Fibroblast of skin of abdomen (primary cell): ENCODE measurements at regions not wholly inside any gene's neighbourhood (a gene's known extent, or its start where the extent isn't known, plus 50 kb on each side); places are given as distances from the start of the nearest gene placed in this dataset.
A peak's percentile ranks its signal among the peaks of the same experiment; 100 is the strongest.

Experiments used
- DNase-seq: peaks from one replicate; pipeline ENCODE4 v3.0.0-alpha.2; 2013

DNA sequence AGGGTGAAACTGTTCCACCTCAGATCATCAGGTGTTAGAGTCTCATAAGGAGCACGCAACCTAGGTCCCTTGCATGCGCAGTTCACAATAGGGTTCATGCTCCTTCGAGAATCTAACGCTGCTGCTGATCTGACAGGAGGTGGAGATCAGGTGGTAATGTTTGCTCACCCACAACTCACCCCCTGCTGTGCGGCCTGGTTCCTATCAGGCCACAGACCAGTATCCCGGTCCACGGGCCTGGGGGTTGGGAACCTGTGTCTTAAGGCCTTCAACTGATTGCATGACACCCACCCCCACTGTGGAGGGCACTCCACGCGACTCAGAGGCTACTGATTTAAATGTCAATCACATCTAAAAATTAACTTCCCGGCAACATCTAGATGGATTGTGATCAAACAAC lies 411.2 kb upstream of the SULF2 start:
- DNase-seq, result no peak

DNA sequence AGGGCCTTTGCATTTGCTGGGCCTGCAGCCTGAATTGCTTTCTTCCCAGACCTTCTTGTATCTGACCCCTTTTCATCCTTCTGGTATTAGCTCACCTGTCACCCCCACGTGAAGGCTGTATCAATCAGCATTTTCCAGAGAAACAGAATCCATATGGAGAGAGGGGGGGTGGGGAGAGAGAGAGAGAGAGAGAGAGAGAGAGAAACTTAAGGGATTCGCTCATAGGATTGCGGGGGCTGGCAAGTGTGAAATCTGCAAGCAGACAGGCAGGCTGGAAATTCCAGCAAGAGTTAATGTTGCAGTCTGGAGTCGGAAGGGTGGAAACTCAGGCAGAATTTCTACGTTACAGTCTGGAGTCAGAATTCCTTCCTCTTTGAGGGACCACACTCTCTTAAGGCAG lies 410.7 kb upstream of the SULF2 start:
- DNase-seq, result peak; percentile 46

DNA sequence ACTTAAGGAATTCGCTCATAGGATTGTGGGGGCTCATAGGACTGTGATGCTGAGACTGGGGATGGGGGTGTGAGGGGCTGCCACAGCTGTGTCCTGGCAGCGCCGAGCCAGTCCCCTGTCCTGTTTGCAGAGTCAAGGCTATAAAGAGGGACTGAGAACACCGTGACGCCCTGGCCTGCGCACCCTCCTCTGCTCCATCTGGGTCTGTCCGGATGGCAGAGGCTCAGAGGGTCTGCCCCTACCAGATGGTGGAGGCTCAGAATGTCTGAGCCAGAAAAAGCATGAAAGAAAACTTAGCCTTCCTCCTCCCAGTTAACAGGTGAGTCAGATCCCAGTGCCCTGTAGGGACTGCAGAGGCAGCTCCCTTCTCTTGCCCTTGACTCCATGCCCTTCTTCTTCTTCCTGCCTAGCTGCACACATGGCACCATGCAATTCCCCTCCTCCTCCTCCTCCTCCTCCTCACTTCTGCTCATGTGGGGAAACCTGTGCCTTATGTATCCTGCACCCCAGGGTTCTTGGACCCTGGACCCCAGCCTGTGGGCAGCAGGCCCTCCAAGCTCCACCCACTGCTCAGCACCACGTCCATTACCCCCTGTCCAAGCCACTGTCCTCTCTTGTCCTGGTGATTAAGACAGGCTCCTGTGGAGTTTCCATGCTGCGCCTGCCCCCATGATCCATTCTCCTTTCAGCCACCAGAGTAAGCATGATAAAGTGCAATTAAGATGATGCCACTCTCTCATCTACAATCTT lies 410.0 kb upstream of the SULF2 start:
- no peak for DNase-seq

DNA sequence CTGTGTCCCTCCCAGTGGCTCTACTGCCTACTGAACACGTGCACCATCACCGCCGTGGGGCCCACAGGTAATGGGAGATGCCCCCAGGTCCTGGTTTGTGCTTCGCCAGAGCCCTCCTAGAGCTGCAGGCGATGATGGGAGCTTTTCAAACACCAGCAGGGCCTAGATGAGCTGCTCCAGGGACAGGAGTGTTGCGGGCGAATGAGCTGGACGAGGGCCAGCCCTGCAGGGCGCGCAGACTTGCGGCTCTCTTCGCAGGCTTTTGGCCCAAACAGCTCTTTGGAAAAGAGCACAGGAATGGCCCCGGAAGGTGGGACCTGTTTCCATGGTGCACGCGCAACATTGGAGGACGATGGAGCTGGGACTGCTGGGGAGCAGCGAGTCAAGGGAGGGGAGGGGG lies 409.3 kb upstream of the SULF2 start:
- no peak for DNase-seq

DNA sequence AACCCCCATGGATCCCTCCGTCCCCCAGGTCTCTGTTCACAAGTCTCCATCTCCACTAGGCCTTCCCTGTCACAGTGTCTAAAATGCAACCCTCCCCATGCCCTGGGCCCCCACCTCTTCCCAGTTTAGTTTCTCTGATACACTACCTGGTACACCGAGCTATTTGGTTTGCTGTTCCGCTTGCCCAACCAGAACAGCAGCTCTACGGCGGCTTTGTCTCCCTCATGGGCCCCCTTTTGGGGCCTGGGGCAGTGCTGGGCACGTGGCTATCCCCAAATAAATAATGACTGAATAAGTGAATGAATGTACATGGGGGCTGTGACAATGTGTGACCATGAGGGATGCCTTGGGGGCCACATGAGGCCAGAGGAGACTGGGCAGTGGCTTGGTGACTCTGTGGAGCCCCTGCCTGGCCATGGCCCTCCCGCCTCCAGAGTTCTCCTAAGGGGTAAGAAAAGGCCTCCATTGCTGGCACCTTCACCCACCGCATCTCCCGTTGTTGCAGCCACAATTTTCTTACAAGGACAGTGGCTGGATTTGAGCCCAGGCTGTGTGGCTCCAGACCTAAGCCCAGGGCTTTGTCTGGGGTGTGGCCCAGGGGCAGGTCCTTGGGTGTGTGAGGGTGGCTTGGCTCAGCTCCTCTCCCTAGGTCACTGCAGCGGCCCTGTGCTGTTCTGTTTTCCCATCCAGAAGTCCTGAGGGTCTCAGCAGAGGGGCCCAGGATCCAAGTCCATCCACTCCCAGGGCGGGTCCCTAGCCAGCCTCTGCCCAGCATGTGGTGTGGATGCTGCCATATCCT lies 408.5 kb upstream of the SULF2 start:
- DNase-seq, result no peak

DNA sequence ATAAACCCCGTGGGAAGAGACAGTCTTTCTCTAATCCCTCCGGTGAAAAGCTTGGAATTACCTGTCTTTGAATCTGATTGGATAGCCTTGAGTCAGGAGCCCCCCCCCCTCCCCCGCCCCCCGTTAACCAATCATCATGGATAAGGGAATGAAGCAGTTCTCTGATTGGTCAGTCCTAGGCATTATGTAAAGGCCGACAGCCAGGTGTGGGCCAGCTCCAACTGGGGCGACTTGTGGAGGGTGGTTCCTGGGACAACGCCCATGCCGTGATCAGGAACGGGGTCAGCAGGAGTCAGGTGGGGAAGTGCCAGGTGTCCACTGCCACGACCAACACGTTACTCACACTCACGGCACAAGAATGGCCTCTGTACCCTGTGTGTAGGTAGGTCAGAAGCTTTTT lies 406.8 kb upstream of the SULF2 start:
- DNase-seq, result no peak

DNA sequence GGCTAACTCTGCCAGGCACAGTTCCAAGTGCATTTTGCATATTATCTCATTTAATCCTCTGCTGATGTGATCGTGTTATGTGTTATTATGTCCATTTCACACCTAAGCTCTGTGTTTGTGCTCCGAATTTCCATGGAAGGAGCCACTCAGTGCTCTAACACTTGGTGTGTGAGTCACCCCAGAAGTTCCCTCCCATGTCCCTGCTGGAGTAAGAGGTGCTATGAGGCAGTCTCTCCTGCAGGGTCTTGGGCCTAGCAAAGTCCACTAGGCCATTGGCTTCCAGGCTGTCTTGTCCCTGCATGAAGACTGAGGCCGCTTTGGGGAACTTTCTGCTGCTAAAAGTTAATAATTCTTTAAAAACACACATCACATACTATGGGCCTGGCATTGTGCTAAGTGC lies 405.9 kb upstream of the SULF2 start:
- no peak for DNase-seq

DNA sequence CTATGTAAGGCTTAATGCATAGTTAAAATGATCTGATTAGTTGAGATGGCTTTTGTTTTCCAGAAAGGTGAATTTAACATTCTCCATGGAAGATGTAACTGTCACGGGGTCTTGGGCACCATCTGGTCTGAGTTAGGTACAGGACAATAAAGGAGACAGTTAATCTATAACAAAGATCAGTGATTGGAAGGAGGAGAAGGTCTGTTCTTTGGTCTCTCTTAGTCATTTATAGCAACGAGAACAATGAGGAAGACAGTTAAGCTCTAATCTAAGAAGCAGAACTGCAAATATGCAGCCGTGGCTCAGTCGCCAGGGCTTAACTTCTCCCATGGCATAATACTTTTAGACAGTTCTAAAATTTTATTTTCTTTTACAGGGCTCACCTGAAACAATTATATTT lies 405.5 kb upstream of the SULF2 start:
- DNase-seq, result no peak

DNA sequence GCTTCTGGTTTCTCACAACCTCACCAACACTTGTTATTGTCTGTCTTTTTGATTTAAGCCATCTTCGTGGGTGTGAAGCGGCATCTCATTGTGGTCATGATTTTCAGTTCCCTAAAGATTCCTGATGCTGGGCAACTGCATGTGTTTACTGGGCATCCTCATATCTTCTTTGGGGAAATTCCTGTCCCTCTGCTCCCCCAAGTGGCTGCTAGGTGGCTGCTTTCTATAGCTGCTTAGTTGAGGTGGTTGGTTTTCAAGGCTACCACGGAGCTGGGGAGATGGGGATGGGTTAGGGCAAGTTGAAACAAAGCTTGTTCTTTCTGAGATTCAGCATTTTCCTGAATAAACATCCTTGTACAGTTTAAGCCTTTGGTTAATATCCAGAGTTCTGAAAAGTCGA lies 403.9 kb upstream of the SULF2 start:
- peak; percentile 47 for DNase-seq

DNA sequence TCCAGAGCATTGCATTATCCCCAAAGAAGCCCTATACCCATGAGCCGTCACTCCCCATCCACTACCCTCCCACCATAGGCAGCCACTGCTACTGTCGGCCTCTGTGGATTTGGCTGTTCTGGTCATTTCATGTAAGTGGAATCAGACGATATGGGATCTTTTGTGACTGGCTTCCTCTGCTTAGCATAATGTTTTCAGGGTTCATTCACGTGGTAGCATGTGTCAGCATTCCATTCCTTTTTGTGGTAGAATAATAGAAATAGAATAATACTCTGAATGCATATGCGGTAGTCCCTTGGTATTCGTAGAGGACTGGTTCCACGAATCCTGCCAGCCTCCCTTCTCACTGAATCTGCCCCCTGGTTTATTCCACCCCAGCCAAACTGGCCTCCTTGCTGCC lies 402.6 kb upstream of the SULF2 start:
- peak; percentile 81 for DNase-seq

DNA sequence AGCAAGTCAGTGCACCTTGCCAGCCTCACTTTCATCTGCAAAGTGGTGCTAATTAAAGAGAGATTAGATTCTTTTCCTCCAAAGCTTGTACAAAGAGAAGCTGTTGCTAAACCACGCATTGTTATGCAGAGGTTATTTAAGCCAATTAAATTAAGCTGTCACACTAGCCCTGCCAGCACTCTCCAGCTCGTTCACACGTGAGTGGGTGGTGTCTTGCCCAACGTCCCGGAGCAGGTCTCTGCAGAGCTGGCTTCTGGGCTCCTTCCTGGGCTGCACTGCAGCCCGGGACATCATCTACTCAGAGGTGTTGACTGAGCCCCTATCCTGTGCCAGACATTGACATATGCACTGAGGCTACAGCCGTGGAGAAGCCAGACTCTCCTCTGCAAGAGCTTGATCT lies 401.6 kb upstream of the SULF2 start:
- peak; percentile 38 for DNase-seq

DNA sequence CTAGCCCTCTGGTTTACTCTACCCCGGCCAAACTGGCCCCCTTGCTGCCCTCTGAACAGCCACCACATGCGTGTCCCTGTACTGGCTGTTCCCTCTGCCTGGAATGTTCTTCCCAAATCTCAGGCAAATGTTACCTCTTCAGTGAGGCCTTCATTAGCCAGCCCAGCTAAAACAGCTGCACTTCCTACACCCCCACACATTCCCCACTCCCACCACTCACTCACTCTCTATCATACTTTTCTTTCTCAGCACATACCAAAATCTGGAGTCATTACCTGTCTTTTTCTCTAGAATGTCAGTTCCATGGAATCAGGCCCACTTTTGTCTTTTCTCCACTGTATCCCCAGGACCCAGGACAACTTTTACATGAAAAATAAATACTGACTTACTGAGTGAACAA lies 401.2 kb upstream of the SULF2 start:
- DNase-seq, result peak; percentile 78

DNA sequence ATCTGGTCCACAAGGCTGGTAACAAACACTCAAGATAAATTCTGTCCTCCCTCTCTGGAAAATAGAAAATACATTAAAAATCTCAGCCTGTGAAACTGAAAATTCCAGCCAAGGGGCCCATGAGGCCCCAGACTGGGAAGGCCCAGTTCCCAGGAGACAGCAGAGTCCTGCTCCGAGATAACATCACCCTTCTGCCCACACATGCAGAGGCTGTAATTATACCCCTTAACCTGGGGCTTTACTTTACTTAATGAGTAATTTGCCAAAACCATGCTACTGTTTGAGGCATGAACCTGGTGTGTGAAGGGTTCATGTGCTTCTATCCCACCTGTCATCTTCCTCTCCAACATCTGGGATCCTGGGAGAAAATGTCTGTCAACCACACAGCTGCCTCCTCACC lies 398.9 kb upstream of the SULF2 start:
- no peak for DNase-seq

DNA sequence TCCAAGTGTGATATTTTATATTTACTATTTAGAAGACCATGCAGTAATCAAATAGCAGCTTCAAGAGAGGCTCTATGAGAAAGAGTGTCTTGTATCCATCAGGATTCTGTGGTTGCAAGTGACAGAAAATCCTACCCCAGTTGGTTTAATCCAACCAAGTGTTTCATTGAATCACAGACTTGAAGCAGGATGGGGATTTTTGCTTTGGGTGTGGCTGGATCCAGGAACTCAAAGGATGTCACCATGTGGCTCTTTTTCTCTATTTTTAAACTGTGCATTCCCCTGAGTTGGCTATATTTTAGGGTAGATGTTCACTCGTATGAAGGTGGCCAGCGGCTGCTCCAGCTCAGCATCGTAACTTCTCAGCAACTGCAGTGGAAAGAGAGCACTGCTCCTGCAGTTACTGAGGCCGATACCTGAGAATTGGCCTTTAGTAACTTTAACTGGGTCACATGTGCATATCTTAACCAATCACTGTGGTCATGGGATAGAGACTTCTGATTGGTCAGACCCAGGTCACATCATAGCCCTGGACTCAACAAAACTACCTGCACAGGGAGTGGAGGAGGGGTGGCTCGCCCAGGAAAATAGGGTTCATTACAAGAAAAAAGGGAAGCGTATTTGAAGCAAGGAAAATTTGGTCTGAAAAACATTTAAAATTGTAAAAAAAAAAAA lies 396.1 kb upstream of the SULF2 start:
- no peak for DNase-seq

DNA sequence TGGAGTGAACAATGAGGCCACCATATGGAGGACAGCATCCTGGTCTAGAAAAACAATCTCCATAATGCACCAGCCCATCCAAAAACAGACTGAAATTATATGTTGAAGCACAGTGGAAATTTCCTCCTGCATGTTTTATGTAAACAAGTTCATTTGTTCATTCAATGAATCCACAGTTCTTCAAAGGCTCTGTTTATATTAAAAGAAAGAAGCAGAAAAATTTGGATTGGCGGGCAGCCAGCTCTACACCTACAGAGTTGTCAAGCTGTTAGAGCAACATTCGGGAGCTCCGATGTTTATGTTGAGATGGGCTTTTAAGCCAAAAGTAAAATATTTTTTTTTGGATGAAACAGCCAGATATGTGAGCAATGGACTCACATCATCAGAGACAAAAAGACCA lies 395.3 kb upstream of the SULF2 start:
- DNase-seq, result no peak

DNA sequence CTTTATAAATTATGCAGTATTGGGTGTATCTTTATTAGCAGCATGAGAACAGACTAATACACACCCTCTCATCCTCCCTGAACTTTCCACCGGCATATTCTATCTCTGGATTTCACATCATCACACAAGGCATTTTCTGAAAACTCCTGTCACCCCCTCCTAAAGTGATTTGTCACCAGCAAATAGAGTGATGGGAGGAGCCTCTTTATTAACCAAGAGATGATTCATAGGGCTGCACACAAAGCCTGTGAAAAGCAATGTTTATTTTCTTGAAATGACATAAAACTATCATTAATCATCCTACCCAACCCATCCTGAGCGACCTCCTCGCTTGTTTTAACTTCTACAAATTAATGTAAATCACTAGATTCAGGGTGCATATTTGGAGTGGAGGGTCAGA lies 394.7 kb upstream of the SULF2 start:
- peak; percentile 60 for DNase-seq

DNA sequence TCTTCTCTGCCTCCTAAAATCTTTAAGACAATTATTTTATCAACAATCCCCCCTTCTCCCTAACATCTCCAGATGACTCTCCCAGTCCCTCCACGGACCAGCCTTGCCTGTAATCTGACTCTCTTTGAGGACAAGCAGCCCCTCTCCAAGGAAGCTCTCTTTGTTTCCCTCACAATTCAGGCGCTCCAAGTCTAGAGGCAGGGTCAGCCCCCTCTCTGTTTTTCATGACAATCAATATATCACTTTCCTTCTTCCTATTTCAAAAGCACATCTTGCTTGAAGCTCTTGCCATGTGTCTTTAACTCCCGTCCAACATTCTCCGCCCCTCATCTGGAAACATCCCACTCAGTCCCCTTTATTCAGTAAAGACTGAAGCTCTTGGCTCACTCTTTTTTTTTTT lies 393.4 kb upstream of the SULF2 start:
- no peak for DNase-seq

DNA sequence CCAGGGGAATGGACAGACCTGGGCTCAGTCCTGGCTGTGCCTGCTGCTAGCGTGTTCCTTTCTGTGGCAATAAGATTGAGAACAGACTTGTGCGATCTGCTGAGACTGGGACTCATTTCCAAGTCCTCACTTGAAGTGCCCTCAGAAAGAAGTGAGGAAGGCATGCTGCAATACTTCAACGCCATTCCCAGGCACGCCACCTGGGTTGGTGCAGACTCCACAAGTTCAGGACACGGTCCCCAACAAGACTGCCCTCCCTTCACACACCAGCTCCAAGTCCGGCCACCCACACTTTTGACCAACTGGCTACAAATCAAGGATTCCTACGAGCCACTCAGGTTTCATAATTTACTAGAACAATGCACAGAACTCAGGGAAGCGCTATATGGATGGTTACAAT lies 391.8 kb upstream of the SULF2 start:
- no peak for DNase-seq

DNA sequence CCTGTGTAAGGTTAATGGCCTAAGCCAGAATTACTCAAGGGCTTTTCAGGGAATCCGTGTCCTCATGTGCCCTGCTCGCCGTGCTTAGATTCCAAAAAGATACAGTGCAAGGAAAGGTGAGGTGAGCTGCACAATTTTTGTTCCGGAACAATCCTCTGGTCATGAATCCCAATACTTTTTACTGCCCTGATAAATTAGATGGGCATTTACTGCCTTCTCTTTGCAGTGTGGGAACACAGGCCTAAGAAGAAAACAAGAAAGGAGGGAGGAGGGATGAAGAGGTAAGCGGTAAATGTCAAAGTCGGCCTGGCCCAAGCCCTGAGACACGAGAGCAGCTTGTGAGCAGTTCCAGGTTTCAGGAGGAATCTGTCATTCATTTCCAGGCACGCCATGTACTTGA lies 390.9 kb upstream of the SULF2 start:
- DNase-seq, result no peak

DNA sequence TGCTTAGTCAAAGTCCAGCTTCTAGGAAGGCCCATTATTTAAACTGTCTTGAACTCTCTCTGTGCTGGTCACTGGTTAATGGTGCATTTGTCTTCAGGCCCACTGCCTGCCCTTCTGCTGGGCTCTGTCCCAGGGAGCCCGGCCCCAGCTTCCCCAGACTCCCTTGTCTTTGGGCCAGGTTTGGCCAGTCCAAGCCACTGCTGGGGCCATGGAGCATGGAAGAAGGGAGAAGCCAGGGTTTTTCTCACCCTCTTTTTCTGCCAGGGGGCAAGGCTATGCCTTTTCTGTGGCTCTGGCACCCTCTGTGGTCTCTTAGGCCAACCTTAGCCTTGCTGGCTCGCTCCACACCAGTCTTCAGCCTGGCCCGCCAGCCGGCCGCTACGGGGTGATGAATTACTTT lies 390.0 kb upstream of the SULF2 start:
- DNase-seq, result no peak

DNA sequence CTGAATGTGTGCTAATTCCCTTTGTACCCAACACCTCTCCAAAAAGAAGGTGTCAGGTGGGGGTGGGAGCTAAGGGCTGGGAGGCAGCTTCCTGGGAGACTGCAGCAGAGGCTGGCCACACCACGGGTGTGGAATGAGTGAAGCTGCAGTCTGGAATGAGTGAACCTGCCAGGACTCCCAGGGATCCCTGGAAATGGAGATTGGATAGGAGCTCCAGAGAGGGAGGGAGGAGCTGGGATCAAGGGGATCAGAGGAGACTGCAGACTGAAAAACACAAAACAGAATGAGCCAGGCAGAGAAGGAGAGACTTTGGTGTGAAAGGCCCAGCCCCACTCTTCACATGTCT lies 387.0 kb upstream of the SULF2 start:
- DNase-seq, result no peak

DNA sequence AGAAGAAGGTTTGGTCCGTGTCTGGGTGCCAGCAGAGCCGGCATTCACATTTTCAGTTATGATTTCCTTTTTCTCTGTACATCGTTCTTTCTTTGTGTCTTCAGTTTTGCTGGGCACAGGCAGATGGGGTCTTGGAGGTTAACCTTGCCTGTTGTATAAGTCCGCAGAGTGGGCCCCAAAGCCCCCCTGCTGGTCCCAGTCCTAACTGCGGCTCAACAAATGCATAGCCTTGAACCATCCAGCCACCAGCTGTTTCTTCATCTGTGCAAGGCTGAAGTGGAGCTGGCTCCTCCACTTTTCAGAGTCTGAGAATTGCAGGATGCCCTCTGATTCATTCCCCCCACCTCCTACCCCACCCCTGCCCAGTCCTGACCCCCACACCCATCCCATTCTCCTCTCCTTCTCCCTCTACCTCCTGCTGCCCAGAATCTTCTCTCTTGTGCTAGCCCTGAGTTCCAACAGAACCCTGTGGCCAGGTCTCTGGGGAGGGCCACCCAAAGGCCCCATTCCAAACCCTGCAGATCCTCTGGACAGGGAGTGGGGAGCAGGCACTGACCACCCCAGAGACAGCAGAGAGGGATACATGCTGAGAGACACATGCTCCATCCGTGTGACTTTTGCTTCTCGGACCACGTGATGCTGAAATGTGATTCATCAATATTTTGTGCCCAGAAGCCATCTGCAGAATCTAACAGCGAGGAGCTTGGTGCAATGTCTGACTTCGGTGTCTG lies 386.5 kb upstream of the SULF2 start:
- peak; percentile 37 for DNase-seq

DNA sequence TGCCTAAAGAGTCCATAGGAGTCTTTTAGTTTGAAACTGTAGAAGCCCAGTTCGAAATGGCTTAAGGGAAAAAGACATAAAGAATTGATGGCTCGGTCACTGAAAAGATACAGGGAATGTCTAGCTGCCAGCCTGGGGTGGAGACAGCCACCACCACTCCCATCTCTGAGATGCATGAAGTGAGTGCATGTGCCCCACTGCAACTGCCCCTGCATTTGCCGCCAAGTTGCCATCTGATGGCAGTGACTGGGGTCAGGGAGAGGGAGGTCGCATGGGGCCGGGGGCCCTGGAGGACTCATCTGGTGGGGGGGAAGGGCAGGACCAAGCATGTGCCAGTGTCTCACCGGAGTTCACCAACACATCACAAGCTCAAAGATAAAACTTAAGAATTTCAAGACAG lies 385.8 kb upstream of the SULF2 start:
- no peak for DNase-seq
